Fibroblast of pulmonary artery (primary cell): ENCODE measurements at regions not wholly inside any gene's neighbourhood (a gene's known extent, or its start where the extent isn't known, plus 50 kb on each side); places are given as distances from the start of the nearest gene placed in this dataset.

Experiments used
- DNase-seq: peaks from one replicate; pipeline ENCODE4 v3.0.0-alpha.2; 2010; ENCODE audit warnings: low read depth
- H3K4me3 ChIP-seq: replicated peaks from 2 replicates; pipeline ENCODE4 v1.5.1; 2011; ENCODE audit warnings: low read depth, mild to moderate bottlenecking, control low read depth, low read length, moderate library complexity
- TF ChIP-seq, protein P1 (sequence below): IDR thresholded peaks from 2 replicates; pipeline ENCODE4 v1.5.1; 2011; ENCODE audit warnings: mild to moderate bottlenecking, control low read depth, low read length, inconsistent platforms; ENCODE audit errors: missing control alignments

- no peak overlapping the region for H3K4me3 ChIP-seq
- TF ChIP-seq, protein P1, sequence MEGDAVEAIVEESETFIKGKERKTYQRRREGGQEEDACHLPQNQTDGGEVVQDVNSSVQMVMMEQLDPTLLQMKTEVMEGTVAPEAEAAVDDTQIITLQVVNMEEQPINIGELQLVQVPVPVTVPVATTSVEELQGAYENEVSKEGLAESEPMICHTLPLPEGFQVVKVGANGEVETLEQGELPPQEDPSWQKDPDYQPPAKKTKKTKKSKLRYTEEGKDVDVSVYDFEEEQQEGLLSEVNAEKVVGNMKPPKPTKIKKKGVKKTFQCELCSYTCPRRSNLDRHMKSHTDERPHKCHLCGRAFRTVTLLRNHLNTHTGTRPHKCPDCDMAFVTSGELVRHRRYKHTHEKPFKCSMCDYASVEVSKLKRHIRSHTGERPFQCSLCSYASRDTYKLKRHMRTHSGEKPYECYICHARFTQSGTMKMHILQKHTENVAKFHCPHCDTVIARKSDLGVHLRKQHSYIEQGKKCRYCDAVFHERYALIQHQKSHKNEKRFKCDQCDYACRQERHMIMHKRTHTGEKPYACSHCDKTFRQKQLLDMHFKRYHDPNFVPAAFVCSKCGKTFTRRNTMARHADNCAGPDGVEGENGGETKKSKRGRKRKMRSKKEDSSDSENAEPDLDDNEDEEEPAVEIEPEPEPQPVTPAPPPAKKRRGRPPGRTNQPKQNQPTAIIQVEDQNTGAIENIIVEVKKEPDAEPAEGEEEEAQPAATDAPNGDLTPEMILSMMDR: no peak
- DNase-seq: no peak
These were observed 144.7 kb downstream of the COPS8 start for GRCh38 chr2:237230355-237230754.

DNA sequence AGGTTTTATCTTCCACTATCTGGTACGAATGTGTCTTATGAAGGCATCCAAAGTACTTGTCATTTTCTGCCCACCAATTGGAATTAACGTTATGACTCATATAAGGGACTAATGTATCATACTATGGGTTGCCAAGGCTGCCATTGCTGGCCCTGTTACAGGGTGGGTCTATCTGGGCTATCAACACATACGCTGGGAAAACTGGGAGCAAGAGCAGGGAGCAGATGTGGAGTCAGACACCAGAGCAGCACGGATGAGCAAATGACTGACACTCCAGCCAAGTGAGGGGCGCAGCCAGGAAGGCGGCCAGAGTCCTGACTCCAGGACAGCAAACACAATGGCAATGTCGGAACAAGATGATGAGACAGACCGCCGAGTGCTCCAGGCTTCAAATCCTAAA is 145.9 kb downstream of the COPS8 start:
- no peak overlapping the region for H3K4me3 ChIP-seq
- DNase-seq: no peak
- TF ChIP-seq, protein P1: no peak

GRCh38 chr2:237232166-237232565 is 146.5 kb downstream of the COPS8 start:
- DNase-seq: no peak
- TF ChIP-seq, protein P1: no peak
- no peak overlapping the region for H3K4me3 ChIP-seq

DNA sequence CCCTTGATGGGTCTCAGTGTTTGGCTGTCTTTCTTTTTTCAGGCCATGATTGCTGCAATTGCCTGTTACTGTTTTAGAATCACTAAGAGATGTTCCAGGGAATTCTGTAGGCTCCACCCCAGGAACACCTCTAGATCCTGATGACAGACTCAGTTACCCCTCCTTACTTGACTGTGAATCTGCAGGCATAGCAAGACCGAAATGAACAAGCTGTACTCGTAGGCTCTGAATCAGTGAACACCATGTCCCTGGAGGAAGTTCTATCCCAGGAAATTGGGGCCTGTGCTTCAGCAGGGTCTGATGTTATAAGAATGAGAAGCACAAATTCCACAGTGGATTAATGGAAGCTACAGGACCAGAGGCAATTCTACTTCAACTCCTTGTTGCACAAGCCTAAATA is 148.6 kb downstream of the COPS8 start:
- TF ChIP-seq, protein P1: no peak
- H3K4me3 ChIP-seq: no peak overlapping the region
- DNase-seq: no peak

GRCh38 chr2:237235383-237236095 is 149.8 kb downstream of the COPS8 start:
- no peak overlapping the region for H3K4me3 ChIP-seq
- DNase-seq: peak; percentile 85
- TF ChIP-seq, protein P1: no peak

DNA sequence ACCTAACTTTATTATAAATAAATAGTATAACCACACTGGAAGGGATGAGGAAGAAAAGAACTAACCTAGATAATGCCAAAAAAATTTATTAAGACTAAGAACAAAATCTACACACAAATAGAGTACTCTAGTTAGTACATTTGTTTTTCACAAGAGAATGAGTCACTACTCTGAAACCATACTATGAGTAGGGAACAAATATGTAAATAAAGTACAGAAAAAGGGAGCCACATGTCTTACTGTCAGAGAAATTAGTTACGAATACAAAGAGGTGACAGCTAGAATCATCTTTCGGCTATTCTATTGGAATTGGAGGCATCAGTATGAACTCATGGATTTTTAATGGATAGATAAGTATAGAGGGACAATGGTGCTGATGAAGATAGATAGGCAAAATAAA is 150.5 kb downstream of the COPS8 start:
- DNase-seq: peak; percentile 38
- TF ChIP-seq, protein P1: no peak

DNA sequence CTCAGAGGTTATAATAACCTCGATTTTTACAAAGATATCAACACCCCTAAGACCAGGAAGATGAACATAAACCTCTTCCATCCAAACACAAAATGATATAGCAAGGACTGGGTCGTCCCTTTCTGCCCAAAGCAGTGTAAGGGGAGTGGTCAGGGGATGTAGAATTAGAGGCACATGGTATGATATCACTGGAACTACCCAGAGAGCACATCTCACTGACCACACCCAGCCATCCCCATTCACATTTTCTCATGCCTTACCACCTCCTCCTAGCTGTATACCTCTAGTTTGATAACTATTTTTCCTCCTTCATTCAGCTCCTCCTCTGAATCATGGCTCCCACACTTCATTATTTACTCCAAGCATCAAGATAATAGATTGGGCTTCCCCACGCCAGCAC is 152.6 kb downstream of the COPS8 start:
- no peak overlapping the region for H3K4me3 ChIP-seq
- TF ChIP-seq, protein P1: no peak
- DNase-seq: no peak

More for the DNA sequence above, 150.5 kb downstream of the COPS8 start:
- H3K4me3 ChIP-seq: no peak overlapping the region
